ENCODE measurements at regions not wholly inside any gene's neighbourhood (a gene's known extent, or its start where the extent isn't known, plus 50 kb on each side); places are given as distances from the start of the nearest gene placed in this dataset.
A peak's percentile ranks its signal among the peaks of the same experiment; 100 is the strongest.

DNA sequence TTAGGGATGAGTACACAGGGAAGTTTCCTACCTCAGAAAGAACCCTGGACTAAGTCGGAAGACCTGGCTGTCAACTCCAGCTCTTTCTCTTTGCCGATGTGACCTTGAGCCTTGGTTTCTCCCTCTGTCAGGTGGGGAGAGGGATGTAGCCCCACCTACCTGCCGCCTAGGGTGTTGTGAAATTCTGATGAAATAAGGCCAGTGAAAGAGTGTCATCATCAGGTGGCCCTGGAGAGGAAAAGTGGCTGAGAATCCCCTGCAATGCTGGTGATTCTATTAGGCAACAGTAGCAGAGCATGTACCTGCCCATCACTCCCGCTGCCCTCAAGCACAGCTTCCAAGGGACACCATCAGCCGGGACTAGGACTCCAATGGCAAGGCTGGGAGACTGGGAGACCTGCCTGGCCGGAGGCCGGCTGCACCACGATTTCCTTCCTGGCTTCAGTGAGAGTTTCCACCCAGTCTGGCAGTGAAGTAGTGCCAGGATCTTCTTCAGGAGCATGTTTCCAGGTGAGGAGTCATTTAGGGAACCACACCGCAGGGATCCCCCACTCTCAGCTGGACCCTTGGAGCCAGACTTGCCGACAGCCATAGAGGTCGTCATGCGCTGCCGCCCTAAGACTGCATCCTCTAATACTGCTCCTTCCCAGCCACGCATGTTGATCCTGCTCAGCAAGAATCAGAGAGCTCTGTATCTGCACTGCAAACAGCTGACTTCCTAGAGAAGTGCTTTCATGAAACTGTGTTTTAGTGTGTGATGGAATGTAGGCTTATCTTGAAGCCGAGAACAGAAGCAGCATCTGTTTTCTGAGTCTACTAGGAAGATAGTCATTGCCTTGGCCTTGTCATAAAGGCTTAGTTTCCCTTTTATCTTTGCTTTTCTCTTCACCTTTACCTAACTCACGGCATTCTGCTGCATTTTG lies 88.0 kb upstream of the F3 start:
- Histone ChIP-seq H3K27ac (no peak overlapping the region), H3K4me3 (no peak overlapping the region), H3K9ac (ENCODE audit: low read depth in 2 of 2, low read length in 2 of 2) (no peak overlapping the region), H3K9me3 (no peaks in the 10 kb centered on the region), H3K36me3 (no peaks in the 10 kb centered on the region), H3K27me3 (no peaks in the 10 kb centered on the region), H3K4me1 (no peaks in the 10 kb centered on the region)
- intact Hi-C loops (cut with DNase I), result no loop called here
- DNase-seq, result no peak
- TF ChIP-seq, protein P1, sequence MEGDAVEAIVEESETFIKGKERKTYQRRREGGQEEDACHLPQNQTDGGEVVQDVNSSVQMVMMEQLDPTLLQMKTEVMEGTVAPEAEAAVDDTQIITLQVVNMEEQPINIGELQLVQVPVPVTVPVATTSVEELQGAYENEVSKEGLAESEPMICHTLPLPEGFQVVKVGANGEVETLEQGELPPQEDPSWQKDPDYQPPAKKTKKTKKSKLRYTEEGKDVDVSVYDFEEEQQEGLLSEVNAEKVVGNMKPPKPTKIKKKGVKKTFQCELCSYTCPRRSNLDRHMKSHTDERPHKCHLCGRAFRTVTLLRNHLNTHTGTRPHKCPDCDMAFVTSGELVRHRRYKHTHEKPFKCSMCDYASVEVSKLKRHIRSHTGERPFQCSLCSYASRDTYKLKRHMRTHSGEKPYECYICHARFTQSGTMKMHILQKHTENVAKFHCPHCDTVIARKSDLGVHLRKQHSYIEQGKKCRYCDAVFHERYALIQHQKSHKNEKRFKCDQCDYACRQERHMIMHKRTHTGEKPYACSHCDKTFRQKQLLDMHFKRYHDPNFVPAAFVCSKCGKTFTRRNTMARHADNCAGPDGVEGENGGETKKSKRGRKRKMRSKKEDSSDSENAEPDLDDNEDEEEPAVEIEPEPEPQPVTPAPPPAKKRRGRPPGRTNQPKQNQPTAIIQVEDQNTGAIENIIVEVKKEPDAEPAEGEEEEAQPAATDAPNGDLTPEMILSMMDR (IDR thresholded peaks at IDR 0.05), result no peak

DNA sequence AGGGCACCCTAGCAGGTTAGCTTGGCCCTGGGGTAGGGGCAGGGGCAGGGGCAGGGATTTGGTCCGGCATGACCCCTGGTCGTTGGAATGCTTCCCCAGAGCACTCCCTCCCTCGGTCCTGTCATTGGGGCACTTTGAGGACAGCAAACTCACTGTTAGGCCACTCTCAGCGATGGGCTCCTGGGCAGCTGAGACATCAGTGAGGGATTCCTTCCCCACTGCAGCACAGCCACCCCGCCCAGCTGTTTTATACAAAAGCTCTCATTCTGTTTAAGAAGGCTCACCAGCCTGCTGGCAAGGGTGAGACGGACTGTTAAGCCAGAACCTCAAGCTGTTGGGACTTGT lies 86.9 kb upstream of the F3 start:
- H3K4me3 ChIP-seq, result no peak overlapping the region
- H3K4me1 ChIP-seq, result no peaks in the 10 kb centered on the region
- H3K9me3 ChIP-seq, result no peaks in the 10 kb centered on the region
- H3K27ac ChIP-seq, result no peak overlapping the region
- DNase-seq, result no peak
- H3K27me3 ChIP-seq, result no peaks in the 10 kb centered on the region
- no peaks in the 10 kb centered on the region for H3K36me3 ChIP-seq
- intact Hi-C loops (cut with DNase I), result no loop called here
- TF ChIP-seq, protein P1 (IDR thresholded peaks at IDR 0.05), result no peak
- H3K9ac ChIP-seq (ENCODE audit: low read depth in 2 of 2, low read length in 2 of 2), result no peak overlapping the region

DNA sequence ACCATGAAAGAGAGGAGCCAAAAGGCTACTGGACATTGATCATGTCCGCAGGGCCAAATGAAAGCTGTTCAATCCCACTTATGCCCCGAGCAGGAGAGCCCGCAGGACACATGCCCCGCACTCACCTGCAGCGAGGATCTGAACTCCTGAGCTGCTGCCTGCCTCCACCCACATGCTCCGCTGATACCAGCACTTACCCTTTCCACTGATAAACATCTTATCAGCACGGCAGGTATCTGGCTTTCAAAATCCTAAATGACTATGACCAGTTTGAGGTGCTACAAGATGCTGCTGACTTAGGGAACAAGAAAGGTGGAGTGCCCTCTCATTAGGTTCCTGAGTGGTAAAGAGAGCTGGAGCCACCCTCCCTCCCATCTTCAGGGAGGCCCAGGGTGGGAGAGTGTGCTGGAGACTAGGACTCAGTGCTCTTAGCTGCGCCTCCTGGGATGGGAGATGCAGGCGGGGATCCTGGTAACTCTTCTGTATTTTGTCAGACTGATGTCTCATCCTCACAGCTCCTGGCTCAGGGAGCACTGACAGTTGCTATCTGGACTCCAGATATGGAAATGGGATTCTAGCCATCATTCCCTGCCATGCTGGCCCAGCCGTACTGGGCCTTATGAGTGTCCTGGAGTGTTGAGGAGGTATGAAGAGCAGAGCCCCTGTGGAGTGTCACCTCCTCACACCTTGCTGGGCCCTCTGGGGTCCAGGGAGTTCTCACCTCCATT lies 86.4 kb upstream of the F3 start:
- Histone ChIP-seq H3K9me3 (no peaks in the 10 kb centered on the region), H3K9ac (ENCODE audit: low read depth in 2 of 2, low read length in 2 of 2) (no peak overlapping the region), H3K4me3 (no peak overlapping the region), H3K36me3 (no peaks in the 10 kb centered on the region), H3K27ac (no peak overlapping the region), H3K27me3 (no peaks in the 10 kb centered on the region), H3K4me1 (no peaks in the 10 kb centered on the region)
- TF ChIP-seq, protein P1 (IDR thresholded peaks at IDR 0.05), result no peak
- no peak for DNase-seq
- intact Hi-C loops (cut with DNase I), result no loop called here

DNA sequence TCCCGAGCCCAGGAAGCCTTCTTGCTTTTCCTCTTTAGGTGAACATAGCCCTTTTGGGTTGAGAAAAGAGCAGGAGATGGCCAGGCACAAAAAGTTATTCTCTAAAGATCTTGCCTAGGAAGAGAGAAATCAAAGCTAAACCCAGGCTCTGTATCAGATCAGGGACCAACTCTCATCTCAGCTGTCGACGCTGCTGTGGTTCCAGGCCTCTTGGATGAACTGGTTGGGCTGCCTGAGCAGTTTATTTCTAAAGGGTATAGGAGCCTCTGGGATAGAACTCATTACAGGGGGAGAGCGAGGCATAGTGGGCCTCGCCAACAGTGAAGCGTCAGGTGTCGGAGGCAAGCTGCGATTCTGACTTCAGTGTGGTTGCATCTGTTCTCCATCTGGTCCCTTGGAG lies 82.6 kb upstream of the F3 start:
- no peaks in the 10 kb centered on the region for H3K36me3 ChIP-seq
- no peak overlapping the region for H3K9ac ChIP-seq (ENCODE audit: low read depth in 2 of 2, low read length in 2 of 2)
- peak; percentile 11 for DNase-seq
- intact Hi-C loops (cut with DNase I), result no loop called here
- no peaks in the 10 kb centered on the region for H3K27me3 ChIP-seq
- H3K9me3 ChIP-seq, result no peaks in the 10 kb centered on the region
- no peak overlapping the region for H3K27ac ChIP-seq
- TF ChIP-seq, protein P1 (IDR thresholded peaks at IDR 0.05), result no peak
- no peak overlapping the region for H3K4me3 ChIP-seq
- H3K4me1 ChIP-seq, result peaks cover 7% of the 10 kb centered on the region

DNA sequence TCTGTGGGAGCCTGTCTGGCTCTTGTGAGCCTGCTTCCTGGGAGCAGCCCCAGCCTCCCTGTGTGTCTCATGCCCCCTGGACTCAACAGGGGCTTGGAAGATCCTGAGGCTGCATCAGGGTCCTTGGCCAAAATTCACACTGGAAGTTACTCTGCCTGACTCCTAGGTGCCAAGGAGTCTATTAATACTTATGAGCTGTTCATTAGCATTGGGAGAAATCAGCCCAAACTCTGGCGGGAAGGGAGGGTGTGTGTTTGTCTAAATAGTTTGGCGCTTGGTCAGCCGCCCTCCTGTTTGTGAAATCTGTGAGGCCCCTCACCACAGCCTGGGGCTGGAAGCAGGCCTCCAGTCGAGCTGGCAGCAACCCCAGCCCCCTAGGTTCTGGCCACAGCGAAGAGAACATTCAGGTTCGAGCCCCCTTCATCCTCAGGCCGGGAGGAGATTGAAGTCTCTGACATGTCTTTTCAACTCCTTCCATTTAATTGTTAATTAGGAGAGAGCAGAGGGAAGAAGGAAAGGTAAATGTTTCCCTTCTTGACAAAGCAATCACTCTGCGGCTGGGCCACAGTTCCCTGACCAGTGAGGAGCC lies 82.1 kb upstream of the F3 start:
- intact Hi-C loops (cut with DNase I), result no loop called here

More for the DNA sequence above, 82.1 kb upstream of the F3 start:
- H3K27ac ChIP-seq, result no peak overlapping the region
- peaks cover 7% of the 10 kb centered on the region for H3K4me1 ChIP-seq
- H3K27me3 ChIP-seq, result no peaks in the 10 kb centered on the region
- no peaks in the 10 kb centered on the region for H3K9me3 ChIP-seq
- peak; percentile 13 for DNase-seq
- H3K36me3 ChIP-seq, result no peaks in the 10 kb centered on the region
- TF ChIP-seq, protein P1 (IDR thresholded peaks at IDR 0.05), result no peak
- H3K9ac ChIP-seq (ENCODE audit: low read depth in 2 of 2, low read length in 2 of 2), result no peak overlapping the region
- no peak overlapping the region for H3K4me3 ChIP-seq

All from colonic mucosa (tissue), 4 donors.